K562 (cell line): ENCODE measurements at regions not wholly inside any gene's neighbourhood (a gene's known extent, or its start where the extent isn't known, plus 50 kb on each side); places are given as distances from the start of the nearest gene placed in this dataset.

Experiments
- ATAC-seq: fragments of 200-7000 bp; cut with Tn5 transposase; 3 replicates; pipeline ENCODE4 v1.9.1; 2020; ENCODE audit warnings: moderate library complexity
- BruUV-seq: library from RNA; stranded (reverse); fragments of 400-500 nt; replicated peaks from 2 replicates; lab custom pipeline; 2021; lab: Mats Ljungman, UMichigan
- CTCF ChIA-PET: fragments of 300-600 bp; formaldehyde crosslinking; extraction: SDS; loops from one replicate; lab custom pipeline; 2021; ENCODE audit warnings: low intra/inter-chr PET ratio; lab: Yijun Ruan, JAX
- POLR2A ChIA-PET: fragments of 300-600, 350-650 bp; sonication (Branson Sonifier 250); formaldehyde crosslinking; extraction: SDS; loops from one replicate; lab custom pipeline; 2021; ENCODE audit warnings: antibody characterized with exemption, inconsistent platforms; lab: Yijun Ruan, JAX
- DNase-seq, 4 experiments: peaks; one replicate each; pipeline versions ENCODE4 v3.0.0 to v3.0.0-alpha.2; 2011 to 2018; ENCODE audit warnings: low spot score in 3 of 4, mixed read lengths in 3 of 4; ENCODE audit errors: extremely low read depth in 1 of 4
- FAIRE-seq: peaks from 2 replicates; lab custom pipeline; 2011; peaks lifted over from hg19 to GRCh38; lab: Jason Lieb, UNC
- H2AFZ ChIP-seq: 2 replicates; pipeline ENCODE4 v1.6.0; 2011; ENCODE audit warnings: low read depth, low read length, control low read depth, inconsistent platforms
- H3K27ac ChIP-seq: fragments of 200-600 bp; 3 replicates; pipeline ENCODE4 v1.8.0; 2011; ENCODE audit warnings: low read depth, mild to moderate bottlenecking, control low read depth, inconsistent platforms, low read length, moderate library complexity, mixed read lengths; ENCODE audit errors: extremely low read depth
- H3K27me3 ChIP-seq, 2 experiments: fragments of 300-600 bp in 1 of 2; 2 replicates in 1 of 2; 3 replicates in 1 of 2; pipeline versions ENCODE4 v1.6.0 to v1.8.0; 2011; ENCODE audit warnings: inconsistent platforms in 2 of 2, low read length in 2 of 2, mild to moderate bottlenecking in 1 of 2, mixed read lengths in 1 of 2, moderate library complexity in 1 of 2; ENCODE audit not compliant: control insufficient read depth in 2 of 2, insufficient read depth in 2 of 2
- H3K36me3 ChIP-seq: fragments of 300-600 bp; 3 replicates; pipeline ENCODE4 v1.8.0; 2011; ENCODE audit warnings: mild to moderate bottlenecking, low read length, inconsistent platforms; ENCODE audit not compliant: control insufficient read depth, insufficient read depth
- H3K4me1 ChIP-seq, 2 experiments: fragments of 200-600 bp in 1 of 2; replicated peaks in 1 of 2; 2 replicates in 1 of 2; 3 replicates in 1 of 2; pipeline versions ENCODE4 v1.5.1 to v1.8.0; 2011; ENCODE audit warnings: inconsistent platforms in 2 of 2, low read length in 2 of 2, mild to moderate bottlenecking in 1 of 2, mixed read lengths in 1 of 2, moderate library complexity in 1 of 2; ENCODE audit not compliant: control insufficient read depth in 2 of 2, insufficient read depth in 2 of 2
- H3K4me2 ChIP-seq: 2 replicates; pipeline ENCODE4 v1.6.1; 2011; ENCODE audit warnings: low read length, control low read depth, inconsistent platforms, mixed read lengths; ENCODE audit not compliant: insufficient read depth
- H3K4me3 ChIP-seq: fragments of 200-600 bp; sonication (generic), shearing (Covaris generic); 2 replicates; pipeline ENCODE4 v1.5.1; 2016; ENCODE audit warnings: control low read depth, inconsistent platforms
- H3K79me2 ChIP-seq: fragments of 200-600 bp; 3 replicates; pipeline ENCODE4 v1.8.0; 2011; ENCODE audit warnings: low read length, inconsistent platforms; ENCODE audit not compliant: control insufficient read depth, insufficient read depth
- H3K9ac ChIP-seq, 2 experiments: 2 replicates each; pipeline versions ENCODE4 v1.6.0 to v1.6.1; 2011; ENCODE audit warnings: low read depth in 2 of 2, low read length in 2 of 2, control low read depth in 1 of 2, inconsistent platforms in 1 of 2, mild to moderate bottlenecking in 1 of 2, mixed read lengths in 1 of 2; ENCODE audit not compliant: insufficient read depth in 1 of 2
- H3K9me1 ChIP-seq: one replicate; pipeline ENCODE4 v1.6.0; 2011; ENCODE audit warnings: inconsistent platforms, mild to moderate bottlenecking, low read length, moderate library complexity; ENCODE audit not compliant: control insufficient read depth, insufficient read depth
- H3K9me3 ChIP-seq: replicated peaks from 2 replicates; pipeline ENCODE4 v1.5.1; 2011; ENCODE audit warnings: low read depth, low read length, inconsistent platforms; ENCODE audit not compliant: control insufficient read depth, insufficient read depth
- H4K20me1 ChIP-seq: replicated peaks from 2 replicates; pipeline ENCODE4 v1.6.1; 2011; ENCODE audit warnings: low read length, inconsistent platforms, mixed read lengths; ENCODE audit not compliant: control insufficient read depth, insufficient read depth
- ZNF140 ChIP-seq: fragments of 250-450 bp; sonication (Bioruptor Pico); IDR thresholded peaks from 2 replicates; pipeline ENCODE4 v1.8.0; 2021; ENCODE audit warnings: moderate library complexity, mild to moderate bottlenecking, inconsistent platforms
- WGBS: fragments of 100-300 bp; shearing (Covaris generic); methylation state at CpG from one replicate; pipeline ENCODE4 v1.1.6; 2016; ENCODE audit warnings: low coverage, mixed read lengths; ENCODE audit not compliant: insufficient coverage; ENCODE audit errors: missing lambda C conversion rate; 5-methylcytosine and 5-hydroxymethylcytosine counted together
- in situ Hi-C: fragments of 300-500 bp; cut with MboI; formaldehyde crosslinking; loops from 4 replicates; pipeline ENCODE4 v1.15.0; 2018; ENCODE audit warnings: inconsistent platforms, mixed read lengths
- intact Hi-C: fragments of 100-400 bp; cut with micrococcal nuclease; formaldehyde crosslinking; loops from 2 replicates; pipeline ENCODE4 v1.14.2; 2022
- TF ChIP-seq, protein P1 (sequence below), 2 experiments: fragments of 450-650 bp in 1 of 2; sonication (generic) in 1 of 2; formaldehyde crosslinking in 1 of 2; IDR thresholded peaks; 2 replicates each; pipeline versions ENCODE4 v1.7.1 to v1.9.0; 2016 to 2022; ENCODE audit warnings: inconsistent platforms in 1 of 2, mild to moderate bottlenecking in 1 of 2, missing genetic modification reagents in 1 of 2

DNA sequence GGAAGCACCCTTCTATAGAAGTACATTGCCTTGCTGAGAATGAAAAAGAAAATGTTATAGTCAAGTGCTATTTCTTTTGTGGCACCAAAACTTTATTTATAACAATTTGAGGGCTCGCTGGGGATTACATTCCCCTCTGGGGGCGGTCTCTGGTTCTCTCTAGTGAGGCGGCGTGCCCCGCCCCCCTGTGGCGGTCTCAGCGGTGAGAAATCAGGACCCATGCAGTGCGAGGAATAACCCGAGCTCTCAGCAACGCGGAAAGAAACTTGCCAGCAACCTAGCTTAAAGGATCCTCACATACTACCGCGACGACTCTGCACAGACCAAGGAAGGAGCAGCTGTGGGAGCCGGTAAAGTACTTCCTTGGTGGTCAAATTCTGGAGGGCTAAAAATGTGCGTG is 83.4 kb upstream of the SHISA3 start:
- no peak overlapping the region for H2AFZ ChIP-seq
- H3K79me2 ChIP-seq, result no peaks in the 10 kb centered on the region
- no peak for ATAC-seq
- H3K4me3 ChIP-seq, result no peak overlapping the region
- in situ Hi-C loops, result no loop called here
- ChIA-PET CTCF (no interaction called here), POLR2A (interaction anchor here (0.7 to 1.2 kb wide), 2 partner anchors 34 to 1308 kb away, joined by 3 to 4 read pairs; no protein-coding TSS in a partner anchor)
- H3K4me1 ChIP-seq, result no peaks in the 10 kb centered on the region
- H3K27me3 ChIP-seq, result no peaks in the 10 kb centered on the region; a peak in 1 of 5 replicates
- no peak for DNase-seq
- no peak for TF ChIP-seq ZNF140 (CRISPR knock-in tag)
- TF ChIP-seq, protein P1, sequence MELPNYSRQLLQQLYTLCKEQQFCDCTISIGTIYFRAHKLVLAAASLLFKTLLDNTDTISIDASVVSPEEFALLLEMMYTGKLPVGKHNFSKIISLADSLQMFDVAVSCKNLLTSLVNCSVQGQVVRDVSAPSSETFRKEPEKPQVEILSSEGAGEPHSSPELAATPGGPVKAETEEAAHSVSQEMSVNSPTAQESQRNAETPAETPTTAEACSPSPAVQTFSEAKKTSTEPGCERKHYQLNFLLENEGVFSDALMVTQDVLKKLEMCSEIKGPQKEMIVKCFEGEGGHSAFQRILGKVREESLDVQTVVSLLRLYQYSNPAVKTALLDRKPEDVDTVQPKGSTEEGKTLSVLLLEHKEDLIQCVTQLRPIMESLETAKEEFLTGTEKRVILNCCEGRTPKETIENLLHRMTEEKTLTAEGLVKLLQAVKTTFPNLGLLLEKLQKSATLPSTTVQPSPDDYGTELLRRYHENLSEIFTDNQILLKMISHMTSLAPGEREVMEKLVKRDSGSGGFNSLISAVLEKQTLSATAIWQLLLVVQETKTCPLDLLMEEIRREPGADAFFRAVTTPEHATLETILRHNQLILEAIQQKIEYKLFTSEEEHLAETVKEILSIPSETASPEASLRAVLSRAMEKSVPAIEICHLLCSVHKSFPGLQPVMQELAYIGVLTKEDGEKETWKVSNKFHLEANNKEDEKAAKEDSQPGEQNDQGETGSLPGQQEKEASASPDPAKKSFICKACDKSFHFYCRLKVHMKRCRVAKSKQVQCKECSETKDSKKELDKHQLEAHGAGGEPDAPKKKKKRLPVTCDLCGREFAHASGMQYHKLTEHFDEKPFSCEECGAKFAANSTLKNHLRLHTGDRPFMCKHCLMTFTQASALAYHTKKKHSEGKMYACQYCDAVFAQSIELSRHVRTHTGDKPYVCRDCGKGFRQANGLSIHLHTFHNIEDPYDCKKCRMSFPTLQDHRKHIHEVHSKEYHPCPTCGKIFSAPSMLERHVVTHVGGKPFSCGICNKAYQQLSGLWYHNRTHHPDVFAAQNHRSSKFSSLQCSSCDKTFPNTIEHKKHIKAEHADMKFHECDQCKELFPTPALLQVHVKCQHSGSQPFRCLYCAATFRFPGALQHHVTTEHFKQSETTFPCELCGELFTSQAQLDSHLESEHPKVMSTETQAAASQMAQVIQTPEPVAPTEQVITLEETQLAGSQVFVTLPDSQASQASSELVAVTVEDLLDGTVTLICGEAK (IDR thresholded peaks at IDR 0.05), result 0 out of 2 replicates have a peak, but pooled peaks have one; percentile 32
- TF ChIP-seq, protein P1 (CRISPR knock-in tag; IDR thresholded peaks at IDR 0.05), result no peak
- no TSS peak for BruUV-seq
- 0% methylated on average over 16 of the region's 16 CpGs for WGBS
- no peaks in the 10 kb centered on the region for H3K9me3 ChIP-seq
- no peak overlapping the region for H3K27ac ChIP-seq
- FAIRE-seq, result no peak
- H3K36me3 ChIP-seq, result no peaks in the 10 kb centered on the region
- intact Hi-C loops, result no loop called here
- H3K9me1 ChIP-seq, result no peaks in the 10 kb centered on the region
- no peak overlapping the region for H3K9ac ChIP-seq
- H3K4me2 ChIP-seq, result no peak overlapping the region
- no peaks in the 10 kb centered on the region for H4K20me1 ChIP-seq
